Activated CD4-positive, alpha-beta T cell treated with anti-CD3 and anti-CD28 coated beads, Interleukin-2, amount 10 ng/mL, durations not matched to agents 24 days and 14 days (primary cell): ENCODE measurements at regions not wholly inside any gene's neighbourhood (a gene's known extent, or its start where the extent isn't known, plus 50 kb on each side); places are given as distances from the start of the nearest gene placed in this dataset.

Source experiments
- DNase-seq: peaks from one replicate; pipeline ENCODE4 v3.0.0; 2022
- H3K27ac Mint-ChIP-seq: one replicate; pipeline ENCODE4 v1.8.0; 2022; ENCODE audit warnings: mild to moderate bottlenecking, mixed read lengths
- H3K27me3 Mint-ChIP-seq: one replicate; pipeline ENCODE4 v1.8.0; 2022; ENCODE audit warnings: mixed read lengths
- H3K36me3 Mint-ChIP-seq: one replicate; pipeline ENCODE4 v1.8.0; 2022; ENCODE audit warnings: low read depth, mild to moderate bottlenecking, mixed read lengths
- H3K4me1 Mint-ChIP-seq: one replicate; pipeline ENCODE4 v1.8.0; 2021; ENCODE audit warnings: mixed read lengths
- H3K4me3 Mint-ChIP-seq: one replicate; pipeline ENCODE4 v1.8.0; 2022; ENCODE audit warnings: mild to moderate bottlenecking, moderate library complexity, mixed read lengths
- H3K9me3 Mint-ChIP-seq: one replicate; pipeline ENCODE4 v1.8.0; 2021; ENCODE audit warnings: mixed read lengths
- intact Hi-C: fragments of 100-400 bp; cut with micrococcal nuclease; formaldehyde crosslinking; loops from one replicate; pipeline ENCODE4 v1.15.1; 2023

GRCh38 chr4:129916991-129917390 is 821.0 kb downstream of the C4orf33 start:
- no peaks in the 10 kb centered on the region for H3K4me1 Mint-ChIP-seq
- intact Hi-C loops, result no loop called here
- H3K36me3 Mint-ChIP-seq, result no peaks in the 10 kb centered on the region

GRCh38 chr4:129917651-129918050 is 821.7 kb downstream of the C4orf33 start:
- H3K4me3 Mint-ChIP-seq, result no peak overlapping the region
- intact Hi-C loops, result no loop called here
- H3K9me3 Mint-ChIP-seq, result no peaks in the 10 kb centered on the region
- DNase-seq, result no peak
- H3K27ac Mint-ChIP-seq, result no peak overlapping the region
- no peaks in the 10 kb centered on the region for H3K27me3 Mint-ChIP-seq
- no peaks in the 10 kb centered on the region for H3K36me3 Mint-ChIP-seq
- H3K4me1 Mint-ChIP-seq, result no peaks in the 10 kb centered on the region

More at GRCh38 chr4:129916991-129917390, 821.0 kb downstream of the C4orf33 start:
- no peak overlapping the region for H3K4me3 Mint-ChIP-seq
- no peaks in the 10 kb centered on the region for H3K9me3 Mint-ChIP-seq
- H3K27me3 Mint-ChIP-seq, result no peaks in the 10 kb centered on the region
- H3K27ac Mint-ChIP-seq, result no peak overlapping the region
- no peak for DNase-seq

DNA sequence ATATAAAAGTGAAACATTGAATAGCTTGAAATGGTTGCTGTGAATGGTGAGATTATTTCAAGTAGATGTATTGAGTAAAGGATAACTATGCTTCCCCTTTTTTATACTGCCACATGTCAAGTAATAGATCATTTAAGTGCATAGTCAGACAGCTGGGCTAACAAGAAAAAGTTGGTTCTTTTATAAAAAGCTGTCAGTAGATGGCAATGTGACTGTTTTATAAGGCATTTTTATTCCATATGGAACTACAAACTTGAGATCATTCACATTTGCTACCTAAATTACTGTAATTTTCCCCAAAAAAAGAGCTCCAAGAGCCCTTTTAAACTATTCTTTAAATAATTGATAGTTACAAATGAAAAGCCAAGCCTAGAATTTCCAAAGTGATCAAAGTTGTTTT is 831.0 kb downstream of the C4orf33 start:
- H3K27me3 Mint-ChIP-seq, result no peaks in the 10 kb centered on the region
- H3K4me3 Mint-ChIP-seq, result no peak overlapping the region
- DNase-seq, result no peak
- no peaks in the 10 kb centered on the region for H3K9me3 Mint-ChIP-seq
- no peak overlapping the region for H3K27ac Mint-ChIP-seq
- H3K36me3 Mint-ChIP-seq, result no peaks in the 10 kb centered on the region
- no peaks in the 10 kb centered on the region for H3K4me1 Mint-ChIP-seq
- intact Hi-C loops, result no loop called here

GRCh38 chr4:129929052-129929451 is 833.1 kb downstream of the C4orf33 start:
- no peaks in the 10 kb centered on the region for H3K4me1 Mint-ChIP-seq
- intact Hi-C loops, result no loop called here

GRCh38 chr4:129929984-129930383 is 834.0 kb downstream of the C4orf33 start:
- H3K27me3 Mint-ChIP-seq, result no peaks in the 10 kb centered on the region
- no peak for DNase-seq
- no peak overlapping the region for H3K27ac Mint-ChIP-seq
- H3K9me3 Mint-ChIP-seq, result no peaks in the 10 kb centered on the region
- intact Hi-C loops, result no loop called here
- H3K4me1 Mint-ChIP-seq, result no peaks in the 10 kb centered on the region
- H3K36me3 Mint-ChIP-seq, result no peaks in the 10 kb centered on the region
- H3K4me3 Mint-ChIP-seq, result no peak overlapping the region

More at GRCh38 chr4:129929052-129929451, 833.1 kb downstream of the C4orf33 start:
- no peak for DNase-seq
- Mint-ChIP-seq H3K27me3 (no peaks in the 10 kb centered on the region), H3K9me3 (no peaks in the 10 kb centered on the region), H3K36me3 (no peaks in the 10 kb centered on the region), H3K27ac (no peak overlapping the region), H3K4me3 (no peak overlapping the region)

DNA sequence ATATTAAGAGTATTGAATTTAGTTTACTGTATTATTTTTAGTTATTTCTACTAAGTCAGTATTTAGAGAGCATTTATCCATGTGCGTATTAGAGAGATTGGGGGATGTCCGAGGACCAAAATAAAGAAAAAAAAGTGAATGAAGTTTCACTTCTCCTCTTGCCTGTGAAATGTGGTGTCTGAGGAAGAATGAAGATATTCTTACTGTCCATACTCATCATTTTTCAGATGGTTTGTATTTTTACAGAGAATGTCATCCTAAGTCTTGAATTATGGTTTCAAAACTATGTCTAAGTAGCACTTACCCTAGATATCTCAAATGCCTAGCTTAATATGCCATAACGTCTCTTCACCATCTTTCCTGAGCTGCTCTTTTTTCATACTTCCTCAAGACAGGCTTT is 854.3 kb downstream of the C4orf33 start:
- intact Hi-C loops, result no loop called here
- H3K27me3 Mint-ChIP-seq, result no peaks in the 10 kb centered on the region
- no peak overlapping the region for H3K27ac Mint-ChIP-seq
- H3K4me1 Mint-ChIP-seq, result no peaks in the 10 kb centered on the region
- no peak for DNase-seq
- no peaks in the 10 kb centered on the region for H3K36me3 Mint-ChIP-seq
- no peaks in the 10 kb centered on the region for H3K9me3 Mint-ChIP-seq
- no peak overlapping the region for H3K4me3 Mint-ChIP-seq

- no peak overlapping the region for H3K4me3 Mint-ChIP-seq
- no peaks in the 10 kb centered on the region for H3K9me3 Mint-ChIP-seq
- H3K27ac Mint-ChIP-seq, result no peak overlapping the region
- no peaks in the 10 kb centered on the region for H3K36me3 Mint-ChIP-seq
- intact Hi-C loops, result no loop called here
- H3K4me1 Mint-ChIP-seq, result no peaks in the 10 kb centered on the region
- no peak for DNase-seq
- no peaks in the 10 kb centered on the region for H3K27me3 Mint-ChIP-seq
Observed at GRCh38 chr4:129966175-129966574, 870.2 kb downstream of the C4orf33 start.

GRCh38 chr4:129968366-129968765 is 872.4 kb downstream of the C4orf33 start:
- Mint-ChIP-seq H3K27ac (no peak overlapping the region), H3K27me3 (no peaks in the 10 kb centered on the region), H3K9me3 (no peaks in the 10 kb centered on the region), H3K4me1 (no peaks in the 10 kb centered on the region), H3K4me3 (no peak overlapping the region), H3K36me3 (no peaks in the 10 kb centered on the region)
- DNase-seq, result no peak
- intact Hi-C loops, result no loop called here

DNA sequence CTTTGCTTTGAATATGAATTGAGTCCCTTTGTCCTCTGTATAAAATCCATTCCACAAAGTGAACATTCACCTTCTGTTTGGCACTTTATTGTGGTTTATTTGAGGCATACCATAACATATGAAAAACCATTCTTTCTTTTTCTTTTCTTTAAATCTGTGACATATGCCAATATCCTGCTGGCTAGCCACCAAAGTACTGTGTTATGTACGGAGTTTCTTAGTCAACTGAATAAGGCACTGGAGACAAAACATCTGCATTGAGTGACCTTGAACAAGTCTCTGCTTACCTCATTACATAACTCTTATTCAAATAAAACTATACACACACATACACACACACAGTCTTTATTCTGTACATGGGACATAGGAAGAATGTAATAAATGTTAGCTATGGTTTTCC is 872.8 kb downstream of the C4orf33 start:
- intact Hi-C loops, result no loop called here
- H3K27me3 Mint-ChIP-seq, result no peaks in the 10 kb centered on the region
- H3K36me3 Mint-ChIP-seq, result no peaks in the 10 kb centered on the region
- no peaks in the 10 kb centered on the region for H3K9me3 Mint-ChIP-seq
- H3K4me1 Mint-ChIP-seq, result no peaks in the 10 kb centered on the region
- DNase-seq, result no peak
- H3K4me3 Mint-ChIP-seq, result no peak overlapping the region
- no peak overlapping the region for H3K27ac Mint-ChIP-seq

DNA sequence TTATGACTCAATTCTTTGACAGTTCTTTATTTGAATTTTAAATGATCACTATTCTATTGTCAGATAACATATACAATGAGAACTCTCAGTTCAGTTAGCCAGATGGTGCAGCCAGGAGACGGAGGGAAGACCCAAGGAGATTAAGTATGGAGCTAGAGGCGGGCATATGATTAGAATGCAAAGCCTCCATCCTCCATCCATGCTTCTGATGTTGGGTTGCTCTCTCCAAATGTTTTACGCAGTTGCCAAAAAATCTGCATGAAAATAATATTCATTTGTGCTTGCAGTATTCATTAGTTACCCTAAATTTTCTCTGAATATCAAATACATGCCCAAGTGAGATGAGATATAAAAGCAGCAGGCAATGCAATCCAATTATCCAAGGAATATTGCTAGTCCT is 874.8 kb downstream of the C4orf33 start:
- Mint-ChIP-seq H3K9me3 (no peaks in the 10 kb centered on the region), H3K36me3 (no peaks in the 10 kb centered on the region), H3K4me3 (no peak overlapping the region), H3K27ac (no peak overlapping the region), H3K27me3 (no peaks in the 10 kb centered on the region), H3K4me1 (no peaks in the 10 kb centered on the region)
- intact Hi-C loops, result no loop called here
- no peak for DNase-seq

- Mint-ChIP-seq H3K4me1 (no peaks in the 10 kb centered on the region), H3K4me3 (no peak overlapping the region), H3K36me3 (no peaks in the 10 kb centered on the region), H3K27ac (no peak overlapping the region), H3K9me3 (no peaks in the 10 kb centered on the region), H3K27me3 (no peaks in the 10 kb centered on the region)
- DNase-seq, result no peak
- intact Hi-C loops, result no loop called here
Observed at GRCh38 chr4:129971419-129971818, 875.5 kb downstream of the C4orf33 start.

DNA sequence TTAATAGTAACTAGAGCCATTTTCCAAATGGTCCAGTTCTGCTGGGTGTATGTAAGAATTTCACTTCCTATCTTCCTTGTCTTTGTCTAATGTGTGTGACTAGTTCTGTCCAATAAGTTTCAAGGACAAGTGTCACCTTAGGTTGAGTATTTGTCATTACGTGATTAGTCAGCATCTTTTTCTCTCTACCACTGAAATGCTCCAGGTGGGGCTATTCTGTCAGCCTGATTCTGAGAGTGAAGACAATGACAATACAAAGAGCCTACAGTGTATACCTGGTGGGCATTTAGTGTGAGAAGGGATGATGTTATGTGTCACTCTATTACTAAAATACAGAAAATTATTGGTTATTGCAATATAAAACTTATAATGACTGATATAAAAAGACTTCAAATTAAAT is 876.3 kb downstream of the C4orf33 start:
- DNase-seq, result no peak
- H3K36me3 Mint-ChIP-seq, result no peaks in the 10 kb centered on the region
- no peaks in the 10 kb centered on the region for H3K4me1 Mint-ChIP-seq
- no peak overlapping the region for H3K27ac Mint-ChIP-seq
- no peaks in the 10 kb centered on the region for H3K27me3 Mint-ChIP-seq
- H3K9me3 Mint-ChIP-seq, result no peaks in the 10 kb centered on the region
- H3K4me3 Mint-ChIP-seq, result no peak overlapping the region
- intact Hi-C loops, result no loop called here

DNA sequence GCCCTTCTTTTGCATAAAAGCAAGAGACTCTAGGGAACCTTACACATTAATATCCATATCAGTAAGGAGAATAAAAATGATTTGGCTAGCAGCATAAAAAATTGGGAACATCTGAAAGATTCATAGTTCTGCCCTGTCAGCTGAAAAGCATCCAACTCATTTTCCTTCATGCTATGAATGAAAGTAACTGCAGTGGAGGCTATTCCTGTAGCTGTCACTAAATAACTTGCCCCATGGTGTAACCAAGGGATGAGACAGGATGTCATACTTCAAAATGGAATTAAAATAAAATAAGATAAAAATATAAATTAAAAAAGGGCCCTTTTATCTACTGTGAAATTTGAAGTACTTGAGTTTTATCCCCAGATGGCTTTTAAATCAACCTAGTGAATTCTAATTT is 878.8 kb downstream of the C4orf33 start:
- DNase-seq, result no peak
- H3K9me3 Mint-ChIP-seq, result no peaks in the 10 kb centered on the region
- intact Hi-C loops, result no loop called here
- no peak overlapping the region for H3K27ac Mint-ChIP-seq
- H3K36me3 Mint-ChIP-seq, result no peaks in the 10 kb centered on the region
- no peaks in the 10 kb centered on the region for H3K4me1 Mint-ChIP-seq
- H3K4me3 Mint-ChIP-seq, result no peak overlapping the region
- H3K27me3 Mint-ChIP-seq, result no peaks in the 10 kb centered on the region

DNA sequence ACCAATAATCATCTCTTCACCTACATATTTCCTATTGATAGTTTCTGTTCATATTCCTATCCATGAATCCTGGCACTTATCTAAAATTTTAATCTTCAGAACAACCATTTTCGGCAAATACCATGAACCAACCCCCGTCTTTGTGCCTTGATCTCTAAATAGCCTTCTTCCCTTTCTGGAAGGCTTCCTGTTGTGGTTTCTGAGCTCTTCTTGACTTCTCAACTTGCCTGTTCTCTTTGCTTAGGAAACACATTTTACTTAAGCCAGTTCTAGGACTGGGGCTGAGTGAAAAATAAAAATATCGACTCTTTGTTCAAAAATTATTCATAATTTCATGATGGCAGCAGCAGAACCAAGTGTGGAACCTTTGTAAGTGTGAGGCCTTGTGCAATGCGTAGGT is 882.4 kb downstream of the C4orf33 start:
- no peaks in the 10 kb centered on the region for H3K4me1 Mint-ChIP-seq
- intact Hi-C loops, result no loop called here

GRCh38 chr4:129988957-129989356 is 893.0 kb downstream of the C4orf33 start:
- intact Hi-C loops, result no loop called here

More for the DNA sequence above, 882.4 kb downstream of the C4orf33 start:
- no peaks in the 10 kb centered on the region for H3K27me3 Mint-ChIP-seq
- no peaks in the 10 kb centered on the region for H3K36me3 Mint-ChIP-seq
- no peak for DNase-seq
- H3K4me3 Mint-ChIP-seq, result no peak overlapping the region
- no peak overlapping the region for H3K27ac Mint-ChIP-seq
- no peaks in the 10 kb centered on the region for H3K9me3 Mint-ChIP-seq

More at GRCh38 chr4:129988957-129989356, 893.0 kb downstream of the C4orf33 start:
- Mint-ChIP-seq H3K4me1 (no peaks in the 10 kb centered on the region), H3K27ac (no peak overlapping the region), H3K36me3 (no peaks in the 10 kb centered on the region), H3K4me3 (no peak overlapping the region), H3K9me3 (no peaks in the 10 kb centered on the region), H3K27me3 (no peaks in the 10 kb centered on the region)
- DNase-seq, result no peak
